HG02571 (cell line): ENCODE measurements at regions not wholly inside any gene's neighbourhood (a gene's known extent, or its start where the extent isn't known, plus 50 kb on each side); places are given as distances from the start of the nearest gene placed in this dataset.

Experiments
- ATAC-seq: cut with Tn5 transposase; IDR thresholded peaks from one replicate; pipeline ENCODE4 v1.9.1; 2021; ENCODE audit warnings: mild to moderate bottlenecking, moderate library complexity; ENCODE audit not compliant: unreplicated experiment

GRCh38 chr2:13005761-13006335 lies 289.1 kb downstream of the TRIB2 start:
- no peak for ATAC-seq

GRCh38 chr2:13006426-13006825 lies 289.7 kb downstream of the TRIB2 start:
- ATAC-seq: no peak

GRCh38 chr2:13006829-13007717 lies 290.3 kb downstream of the TRIB2 start:
- ATAC-seq: no peak

- ATAC-seq: no peak
Observed at GRCh38 chr2:13009027-13009642, 292.4 kb downstream of the TRIB2 start.

- ATAC-seq: no peak
Observed at GRCh38 chr2:13010283-13010682, 293.5 kb downstream of the TRIB2 start.

- ATAC-seq: no peak
Observed at GRCh38 chr2:13014783-13015182, 298.0 kb downstream of the TRIB2 start.

GRCh38 chr2:13015532-13016320 lies 299.0 kb downstream of the TRIB2 start:
- ATAC-seq: no peak

GRCh38 chr2:13018490-13018889 lies 301.8 kb downstream of the TRIB2 start:
- no peak for ATAC-seq

- no peak for ATAC-seq
Observed at GRCh38 chr2:13019781-13020180, 303.0 kb downstream of the TRIB2 start.

- ATAC-seq: no peak
Observed at GRCh38 chr2:13020469-13020868, 303.7 kb downstream of the TRIB2 start.

- no peak for ATAC-seq
Observed at GRCh38 chr2:13021470-13021957, 304.8 kb downstream of the TRIB2 start.

- ATAC-seq: no peak
Observed at GRCh38 chr2:13030606-13031005, 313.9 kb downstream of the TRIB2 start.

GRCh38 chr2:13034861-13035260 lies 318.1 kb downstream of the TRIB2 start:
- ATAC-seq: no peak

- ATAC-seq: no peak
Observed at GRCh38 chr2:13035866-13036265, 319.1 kb downstream of the TRIB2 start.

- no peak for ATAC-seq
Observed at GRCh38 chr2:13040043-13040442, 323.3 kb downstream of the TRIB2 start.

- ATAC-seq: no peak
Observed at GRCh38 chr2:13046557-13047165, 329.9 kb downstream of the TRIB2 start.

- no peak for ATAC-seq
Observed at GRCh38 chr2:13050764-13051163, 334.0 kb downstream of the TRIB2 start.

- ATAC-seq: no peak
Observed at GRCh38 chr2:13052547-13052946, 335.8 kb downstream of the TRIB2 start.

GRCh38 chr2:13056259-13056843 lies 339.6 kb downstream of the TRIB2 start:
- no peak for ATAC-seq

GRCh38 chr2:13057671-13058070 lies 340.9 kb downstream of the TRIB2 start:
- ATAC-seq: no peak
